CD14-positive monocyte (primary cell): ENCODE measurements at regions not wholly inside any gene's neighbourhood (a gene's known extent, or its start where the extent isn't known, plus 50 kb on each side); places are given as distances from the start of the nearest gene placed in this dataset.

ENCODE experiments used
- DNase-seq, 3 donors: peaks; one replicate each; pipeline ENCODE4 v3.0.0-alpha.2; 2011 to 2022
- H2AFZ ChIP-seq: 2 replicates; pipeline ENCODE4 v1.6.0; 2012; ENCODE audit warnings: mild to moderate bottlenecking, low read depth, low read length, inconsistent platforms; ENCODE audit not compliant: insufficient read depth, poor library complexity, severe bottlenecking
- H3K27ac ChIP-seq, 2 donors: 1 replicate in 1 of 2; 2 replicates in 1 of 2; pipeline ENCODE4 v1.5.1; 2012 to 2013; ENCODE audit warnings: low read length in 2 of 2, control low read depth in 1 of 2, inconsistent platforms in 1 of 2, low read depth in 1 of 2, mild to moderate bottlenecking in 1 of 2
- H3K27me3 ChIP-seq, 2 donors: one replicate each; pipeline versions ENCODE4 v1.6.0 to v1.6.1; 2011 to 2013; ENCODE audit warnings: low read length in 2 of 2; ENCODE audit not compliant: control insufficient read depth in 2 of 2, insufficient read depth in 2 of 2
- H3K36me3 ChIP-seq, 2 donors: replicated peaks in 1 of 2; 1 replicate in 1 of 2; 2 replicates in 1 of 2; pipeline versions ENCODE4 v1.5.1 to v1.6.1; 2012 to 2013; ENCODE audit warnings: low read length in 2 of 2, control low read depth in 1 of 2, inconsistent platforms in 1 of 2, mild to moderate bottlenecking in 1 of 2; ENCODE audit not compliant: insufficient read depth in 2 of 2, control insufficient read depth in 1 of 2
- H3K4me1 ChIP-seq, 2 donors: 1 replicate in 1 of 2; 2 replicates in 1 of 2; pipeline versions ENCODE4 v1.5.1 to v1.6.1; 2012 to 2013; ENCODE audit warnings: low read length in 2 of 2, control low read depth in 1 of 2, inconsistent platforms in 1 of 2, mild to moderate bottlenecking in 1 of 2, moderate library complexity in 1 of 2; ENCODE audit not compliant: insufficient read depth in 2 of 2, control insufficient read depth in 1 of 2
- H3K4me2 ChIP-seq: replicated peaks from 2 replicates; pipeline ENCODE3; 2012; ENCODE audit warnings: low read length, moderate library complexity, mild to moderate bottlenecking; ENCODE audit not compliant: poor library complexity, severe bottlenecking; ENCODE audit errors: extremely low read depth
- H3K4me3 ChIP-seq, 3 experiments: fragments of 200-600 bp in 1 of 3; sonication (generic) in 1 of 3; replicated peaks in 1 of 3; 1 replicate in 2 of 3; 2 replicates in 1 of 3; pipeline ENCODE4 v1.5.1; 2011 to 2013; ENCODE audit warnings: low read length in 3 of 3, mild to moderate bottlenecking in 3 of 3, control low read depth in 2 of 3, low read depth in 2 of 3, inconsistent platforms in 1 of 3, moderate library complexity in 1 of 3
- H3K79me2 ChIP-seq: 2 replicates; pipeline ENCODE4 v1.6.0; 2012; ENCODE audit warnings: mild to moderate bottlenecking, control low read depth, inconsistent platforms, low read length, moderate library complexity; ENCODE audit not compliant: insufficient read depth
- H3K9ac ChIP-seq: 2 replicates; pipeline ENCODE4 v1.6.0; 2017; ENCODE audit warnings: low read length, mild to moderate bottlenecking; ENCODE audit not compliant: insufficient read depth, poor library complexity, severe bottlenecking
- H3K9me3 ChIP-seq, 2 donors: replicated peaks in 1 of 2; 1 replicate in 1 of 2; 2 replicates in 1 of 2; pipeline versions ENCODE4 v1.5.1 to v1.6.1; 2012 to 2013; ENCODE audit warnings: low read length in 2 of 2, control low read depth in 1 of 2; ENCODE audit not compliant: control insufficient read depth in 1 of 2, insufficient read depth in 1 of 2
- H4K20me1 ChIP-seq: 2 replicates; pipeline ENCODE4 v1.6.0; 2012; ENCODE audit warnings: mild to moderate bottlenecking, low read length, control low read depth, moderate library complexity; ENCODE audit not compliant: insufficient read depth
- H3K27ac Mint-ChIP-seq, 7 donors: one replicate each; pipeline ENCODE4 v1.8.0; 2020; ENCODE audit warnings: mild to moderate bottlenecking in 7 of 7, mixed read lengths in 7 of 7, moderate library complexity in 6 of 7, inconsistent platforms in 2 of 7
- H3K27me3 Mint-ChIP-seq, 3 donors: one replicate each; pipeline ENCODE4 v1.8.0; 2021 to 2022; ENCODE audit warnings: low read depth in 3 of 3, mild to moderate bottlenecking in 3 of 3, mixed read lengths in 3 of 3, moderate library complexity in 3 of 3, inconsistent platforms in 1 of 3
- H3K36me3 Mint-ChIP-seq, 2 donors: one replicate each; pipeline ENCODE4 v1.8.0; 2020; ENCODE audit warnings: mixed read lengths in 2 of 2, inconsistent platforms in 1 of 2, mild to moderate bottlenecking in 1 of 2
- H3K4me1 Mint-ChIP-seq: one replicate; pipeline ENCODE4 v1.8.0; 2020; ENCODE audit warnings: mild to moderate bottlenecking, mixed read lengths
- H3K4me3 Mint-ChIP-seq, 2 donors: one replicate each; pipeline ENCODE4 v1.8.0; 2020; ENCODE audit warnings: mild to moderate bottlenecking in 2 of 2, mixed read lengths in 2 of 2, moderate library complexity in 1 of 2
- H3K9me3 Mint-ChIP-seq, 7 donors: one replicate each; pipeline ENCODE4 v1.8.0; 2020 to 2022; ENCODE audit warnings: mixed read lengths in 7 of 7, mild to moderate bottlenecking in 6 of 7, moderate library complexity in 6 of 7, inconsistent platforms in 2 of 7
- WGBS: methylation state at CpG from one replicate; pipeline ENCODE4 v1.1.5; 2013; ENCODE audit warnings: missing lambda C conversion rate; ENCODE audit not compliant: insufficient coverage; 5-methylcytosine and 5-hydroxymethylcytosine counted together
- intact Hi-C, 2 donors: fragments of 100-400 bp; cut with micrococcal nuclease; formaldehyde crosslinking; loops; one replicate each; pipeline versions ENCODE4 v1.15.0 to v1.15.1; 2023
- TF ChIP-seq, protein P1 (sequence below): fragments of 200-600 bp; IDR thresholded peaks from one replicate; pipeline ENCODE4 v1.8.0; 2022; ENCODE audit warnings: antibody characterized with exemption, mild to moderate bottlenecking

DNA sequence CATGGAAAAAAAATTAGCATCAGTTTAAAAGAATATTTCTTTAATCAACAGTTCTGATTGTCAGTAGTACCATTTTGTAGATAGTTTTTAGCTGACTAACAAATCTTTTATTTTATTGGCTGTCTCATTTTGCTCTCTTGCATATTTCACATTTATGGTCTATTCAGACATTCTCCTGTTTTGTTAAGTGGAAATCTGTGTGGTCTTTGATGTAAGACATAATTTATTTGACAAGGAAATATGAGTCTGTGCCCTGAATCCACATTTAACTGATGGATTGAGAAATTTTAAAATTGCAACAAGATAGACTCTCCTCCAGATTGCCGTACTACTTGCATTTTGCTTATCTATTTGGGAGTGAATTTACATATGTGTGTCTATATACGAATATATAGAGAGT is 96.3 kb upstream of the ATP5MC3 start:
- no peaks in the 10 kb centered on the region for H3K36me3 Mint-ChIP-seq
- H3K9me3 ChIP-seq: no peaks in the 10 kb centered on the region
- peaks cover 0 to under 1% of the 10 kb centered on the region in 2 donors for H3K27me3 ChIP-seq
- H3K36me3 ChIP-seq: no peaks in the 10 kb centered on the region
- no peaks in the 10 kb centered on the region for H3K79me2 ChIP-seq
- H3K4me3 ChIP-seq: no peak overlapping the region
- no peaks in the 10 kb centered on the region for H3K4me1 ChIP-seq
- intact Hi-C loops: no loop called here
- no peaks in the 10 kb centered on the region for H4K20me1 ChIP-seq
- no peak overlapping the region for H3K27ac Mint-ChIP-seq
- TF ChIP-seq, protein P1, sequence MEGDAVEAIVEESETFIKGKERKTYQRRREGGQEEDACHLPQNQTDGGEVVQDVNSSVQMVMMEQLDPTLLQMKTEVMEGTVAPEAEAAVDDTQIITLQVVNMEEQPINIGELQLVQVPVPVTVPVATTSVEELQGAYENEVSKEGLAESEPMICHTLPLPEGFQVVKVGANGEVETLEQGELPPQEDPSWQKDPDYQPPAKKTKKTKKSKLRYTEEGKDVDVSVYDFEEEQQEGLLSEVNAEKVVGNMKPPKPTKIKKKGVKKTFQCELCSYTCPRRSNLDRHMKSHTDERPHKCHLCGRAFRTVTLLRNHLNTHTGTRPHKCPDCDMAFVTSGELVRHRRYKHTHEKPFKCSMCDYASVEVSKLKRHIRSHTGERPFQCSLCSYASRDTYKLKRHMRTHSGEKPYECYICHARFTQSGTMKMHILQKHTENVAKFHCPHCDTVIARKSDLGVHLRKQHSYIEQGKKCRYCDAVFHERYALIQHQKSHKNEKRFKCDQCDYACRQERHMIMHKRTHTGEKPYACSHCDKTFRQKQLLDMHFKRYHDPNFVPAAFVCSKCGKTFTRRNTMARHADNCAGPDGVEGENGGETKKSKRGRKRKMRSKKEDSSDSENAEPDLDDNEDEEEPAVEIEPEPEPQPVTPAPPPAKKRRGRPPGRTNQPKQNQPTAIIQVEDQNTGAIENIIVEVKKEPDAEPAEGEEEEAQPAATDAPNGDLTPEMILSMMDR: no peak
- H3K27me3 Mint-ChIP-seq: peaks cover 3 to 8% (median 3%) of the 10 kb centered on the region in 3 donors
- no peak overlapping the region for H3K27ac ChIP-seq
- WGBS: no CpG with 5 or more reads among the region's 2 CpGs
- H3K4me1 Mint-ChIP-seq: no peaks in the 10 kb centered on the region
- no peak overlapping the region for H3K9ac ChIP-seq
- no peak overlapping the region for H3K4me2 ChIP-seq
- DNase-seq: no peak
- no peaks in the 10 kb centered on the region for H3K9me3 Mint-ChIP-seq
- no peak overlapping the region for H3K4me3 Mint-ChIP-seq
- no peak overlapping the region for H2AFZ ChIP-seq

DNA sequence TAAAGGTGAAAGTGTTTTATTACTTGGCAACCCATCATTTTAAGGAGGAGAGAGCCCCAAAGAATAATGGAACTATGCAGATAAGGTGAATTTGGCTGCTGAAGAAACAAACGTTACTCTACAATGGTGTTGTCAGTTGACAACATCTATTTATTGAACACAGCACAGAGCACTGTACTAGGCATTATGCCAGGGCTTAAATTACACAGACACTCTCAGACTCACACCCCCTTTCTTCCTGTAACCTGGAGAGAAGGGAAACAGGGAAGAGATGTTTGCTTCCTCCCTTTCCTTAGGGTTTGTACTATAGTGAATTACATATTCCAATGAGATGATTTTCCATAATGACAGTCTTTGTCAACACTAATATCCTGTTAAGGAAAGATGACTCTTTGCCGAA is 94.0 kb upstream of the ATP5MC3 start:
- H3K36me3 ChIP-seq: no peaks in the 10 kb centered on the region
- H4K20me1 ChIP-seq: no peaks in the 10 kb centered on the region
- no peaks in the 10 kb centered on the region for H3K79me2 ChIP-seq
- H3K27me3 ChIP-seq: peaks cover 0 to 5% of the 10 kb centered on the region in 2 donors
- H2AFZ ChIP-seq: no peak overlapping the region
- H3K4me2 ChIP-seq: no peak overlapping the region
- Mint-ChIP-seq H3K36me3 (no peaks in the 10 kb centered on the region), H3K27me3 (peaks cover 3 to 13% (median 6%) of the 10 kb centered on the region in 3 donors), H3K4me1 (no peaks in the 10 kb centered on the region), H3K27ac (no peak overlapping the region), H3K9me3 (no peaks in the 10 kb centered on the region), H3K4me3 (no peak overlapping the region)
- H3K9ac ChIP-seq: no peak overlapping the region
- H3K4me1 ChIP-seq: no peaks in the 10 kb centered on the region
- TF ChIP-seq, protein P1: no peak
- intact Hi-C loops: no loop called here
- no peak for DNase-seq
- no CpG with 5 or more reads among the region's 2 CpGs for WGBS
- H3K4me3 ChIP-seq: no peak overlapping the region
- no peak overlapping the region for H3K27ac ChIP-seq
- no peaks in the 10 kb centered on the region for H3K9me3 ChIP-seq
